GM12892 (cell line): ENCODE measurements at regions not wholly inside any gene's neighbourhood (a gene's known extent, or its start where the extent isn't known, plus 50 kb on each side); places are given as distances from the start of the nearest gene placed in this dataset.

Experiments used
- POLR2A ChIP-seq: IDR thresholded peaks from 2 replicates; pipeline ENCODE4 v1.6.1; 2011; ENCODE audit warnings: low read depth, low read length, control low read depth
- POLR2AphosphoS5 ChIP-seq: IDR thresholded peaks from 2 replicates; pipeline ENCODE4 v1.6.1; 2011; ENCODE audit warnings: low read depth, low read length, control low read depth
- TAF1 ChIP-seq: IDR thresholded peaks from 2 replicates; pipeline ENCODE4 v1.6.1; 2011; ENCODE audit warnings: low read depth, mild to moderate bottlenecking, control low read depth, low read length, borderline replicate concordance

- TF ChIP-seq POLR2A (no peak), TAF1 (no peak), POLR2AphosphoS5 (no peak)
These were observed 726.7 kb downstream of the PCDH18 start for GRCh38 chr4:136805617-136806016.
